Endothelial cell (in vitro differentiated cells): ENCODE measurements at regions not wholly inside any gene's neighbourhood (a gene's known extent, or its start where the extent isn't known, plus 50 kb on each side); places are given as distances from the start of the nearest gene placed in this dataset.

ENCODE experiments used
- DNase-seq: peaks from one replicate; pipeline ENCODE4 v3.0.0; 2021; ENCODE audit warnings: low spot score
- H3K27ac Mint-ChIP-seq: one replicate; pipeline ENCODE4 v1.8.0; 2021; ENCODE audit warnings: mixed read lengths, inconsistent platforms; ENCODE audit not compliant: unreplicated experiment
- H3K27me3 Mint-ChIP-seq: one replicate; pipeline ENCODE4 v1.8.0; 2021; ENCODE audit warnings: mild to moderate bottlenecking, moderate library complexity, mixed read lengths, inconsistent platforms; ENCODE audit not compliant: unreplicated experiment
- H3K36me3 Mint-ChIP-seq: one replicate; pipeline ENCODE4 v1.8.0; 2021; ENCODE audit warnings: mild to moderate bottlenecking, low read depth, mixed read lengths, inconsistent platforms; ENCODE audit not compliant: unreplicated experiment
- H3K4me1 Mint-ChIP-seq: one replicate; pipeline ENCODE4 v1.8.0; 2021; ENCODE audit warnings: mild to moderate bottlenecking, mixed read lengths, inconsistent platforms; ENCODE audit not compliant: unreplicated experiment
- H3K4me3 Mint-ChIP-seq: one replicate; pipeline ENCODE4 v1.8.0; 2021; ENCODE audit warnings: mild to moderate bottlenecking, mixed read lengths, inconsistent platforms; ENCODE audit not compliant: unreplicated experiment
- H3K9me3 Mint-ChIP-seq: one replicate; pipeline ENCODE4 v1.8.0; 2021; ENCODE audit warnings: mixed read lengths, inconsistent platforms; ENCODE audit not compliant: unreplicated experiment
- TF ChIP-seq, protein P1 (sequence below): fragments of 200-600 bp; sonication (generic); IDR thresholded peaks from one replicate; pipeline ENCODE4 v1.5.0; 2021; ENCODE audit warnings: antibody characterized with exemption; ENCODE audit not compliant: unreplicated experiment

GRCh38 chr20:48416002-48416401 lies 411.8 kb downstream of the PREX1 start:
- TF ChIP-seq, protein P1, sequence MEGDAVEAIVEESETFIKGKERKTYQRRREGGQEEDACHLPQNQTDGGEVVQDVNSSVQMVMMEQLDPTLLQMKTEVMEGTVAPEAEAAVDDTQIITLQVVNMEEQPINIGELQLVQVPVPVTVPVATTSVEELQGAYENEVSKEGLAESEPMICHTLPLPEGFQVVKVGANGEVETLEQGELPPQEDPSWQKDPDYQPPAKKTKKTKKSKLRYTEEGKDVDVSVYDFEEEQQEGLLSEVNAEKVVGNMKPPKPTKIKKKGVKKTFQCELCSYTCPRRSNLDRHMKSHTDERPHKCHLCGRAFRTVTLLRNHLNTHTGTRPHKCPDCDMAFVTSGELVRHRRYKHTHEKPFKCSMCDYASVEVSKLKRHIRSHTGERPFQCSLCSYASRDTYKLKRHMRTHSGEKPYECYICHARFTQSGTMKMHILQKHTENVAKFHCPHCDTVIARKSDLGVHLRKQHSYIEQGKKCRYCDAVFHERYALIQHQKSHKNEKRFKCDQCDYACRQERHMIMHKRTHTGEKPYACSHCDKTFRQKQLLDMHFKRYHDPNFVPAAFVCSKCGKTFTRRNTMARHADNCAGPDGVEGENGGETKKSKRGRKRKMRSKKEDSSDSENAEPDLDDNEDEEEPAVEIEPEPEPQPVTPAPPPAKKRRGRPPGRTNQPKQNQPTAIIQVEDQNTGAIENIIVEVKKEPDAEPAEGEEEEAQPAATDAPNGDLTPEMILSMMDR = no peak
- peaks cover 4% of the 10 kb centered on the region for H3K27me3 Mint-ChIP-seq
- DNase-seq = no peak
- H3K27ac Mint-ChIP-seq = no peak overlapping the region
- no peak overlapping the region for H3K4me3 Mint-ChIP-seq
- H3K36me3 Mint-ChIP-seq = peaks cover 4% of the 10 kb centered on the region
- peaks cover 3% of the 10 kb centered on the region for H3K4me1 Mint-ChIP-seq
- H3K9me3 Mint-ChIP-seq = no peaks in the 10 kb centered on the region

DNA sequence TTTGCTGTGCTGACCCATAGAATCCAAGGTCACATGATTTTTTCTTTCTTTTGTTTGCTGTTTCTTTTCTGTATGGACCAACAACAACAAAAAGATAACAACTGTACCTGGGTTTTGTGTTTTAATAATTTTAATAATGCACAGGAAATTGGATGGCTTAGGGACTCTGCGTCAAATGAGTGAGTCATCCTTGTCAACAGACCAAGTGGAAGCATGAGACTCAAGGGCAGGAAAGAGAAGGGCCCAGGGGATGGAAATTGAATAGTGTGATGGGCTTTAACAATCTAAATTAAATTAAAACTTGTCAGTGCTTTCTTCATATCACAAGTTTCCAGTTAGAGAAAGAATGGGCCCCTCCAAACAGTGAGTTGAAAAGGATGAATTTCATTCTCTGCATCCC lies 413.0 kb downstream of the PREX1 start:
- TF ChIP-seq, protein P1 = no peak
- DNase-seq = no peak
- peaks cover 4% of the 10 kb centered on the region for H3K36me3 Mint-ChIP-seq
- H3K27me3 Mint-ChIP-seq = peaks cover 4% of the 10 kb centered on the region
- peaks cover 3% of the 10 kb centered on the region for H3K4me1 Mint-ChIP-seq
- no peak overlapping the region for H3K27ac Mint-ChIP-seq
- no peak overlapping the region for H3K4me3 Mint-ChIP-seq
- H3K9me3 Mint-ChIP-seq = no peaks in the 10 kb centered on the region

- TF ChIP-seq, protein P1 = no peak
- no peaks in the 10 kb centered on the region for H3K9me3 Mint-ChIP-seq
- no peaks in the 10 kb centered on the region for H3K4me1 Mint-ChIP-seq
- H3K4me3 Mint-ChIP-seq = no peak overlapping the region
- DNase-seq = no peak
- no peak overlapping the region for H3K27ac Mint-ChIP-seq
- peaks cover 6% of the 10 kb centered on the region for H3K27me3 Mint-ChIP-seq
- peaks cover 4% of the 10 kb centered on the region for H3K36me3 Mint-ChIP-seq
These were observed 415.8 kb downstream of the PREX1 start for GRCh38 chr20:48411919-48412522.

GRCh38 chr20:48411245-48411644 lies 416.6 kb downstream of the PREX1 start:
- H3K36me3 Mint-ChIP-seq = peaks cover 4% of the 10 kb centered on the region
- no peak for DNase-seq
- H3K4me1 Mint-ChIP-seq = no peaks in the 10 kb centered on the region
- TF ChIP-seq, protein P1 = no peak
- H3K4me3 Mint-ChIP-seq = no peak overlapping the region
- H3K27ac Mint-ChIP-seq = no peak overlapping the region
- no peaks in the 10 kb centered on the region for H3K9me3 Mint-ChIP-seq
- H3K27me3 Mint-ChIP-seq = peaks cover 6% of the 10 kb centered on the region

GRCh38 chr20:48409055-48409615 lies 418.7 kb downstream of the PREX1 start:
- Mint-ChIP-seq H3K4me3 (no peak overlapping the region), H3K9me3 (no peaks in the 10 kb centered on the region), H3K4me1 (no peaks in the 10 kb centered on the region), H3K36me3 (peaks cover 4% of the 10 kb centered on the region), H3K27ac (no peak overlapping the region), H3K27me3 (peaks cover 7% of the 10 kb centered on the region)
- TF ChIP-seq, protein P1 = no peak
- DNase-seq = no peak
